CD8-positive, alpha-beta memory T cell (primary cell): ENCODE measurements at regions not wholly inside any gene's neighbourhood (a gene's known extent, or its start where the extent isn't known, plus 50 kb on each side); places are given as distances from the start of the nearest gene placed in this dataset.
"Not testable (repeated sequence)": the region's sequence is repeated elsewhere in the genome, so short reads cannot be mapped to it uniquely, and the experiment has no call there.

Experiments
- CTCF ChIA-PET: fragments of 350-600 bp; sonication (Branson Sonifier 250); formaldehyde crosslinking; loops from one replicate; lab custom pipeline; 2021; ENCODE audit warnings: antibody characterized with exemption; lab: Charles Lee
- POLR2A ChIA-PET: fragments of 350-600 bp; sonication (Branson Sonifier 250); formaldehyde crosslinking; loops from one replicate; lab custom pipeline; 2021; ENCODE audit warnings: antibody characterized with exemption; lab: Charles Lee
- DNase-seq, 5 donors: peaks; one replicate each; pipeline versions ENCODE4 v3.0.0 to v3.0.0-alpha.2; 2020 to 2022; ENCODE audit warnings: mixed read lengths in 1 of 5
- H3K27ac ChIP-seq: one replicate; pipeline ENCODE4 v1.7.0; 2013; ENCODE audit warnings: low read depth, mild to moderate bottlenecking, low read length, moderate library complexity
- H3K27me3 ChIP-seq: 2 replicates; pipeline ENCODE4 v1.7.0; 2013; ENCODE audit warnings: low read length, mild to moderate bottlenecking; ENCODE audit not compliant: insufficient read depth, poor library complexity, severe bottlenecking
- H3K36me3 ChIP-seq: 2 replicates; pipeline ENCODE4 v1.7.0; 2013; ENCODE audit warnings: mild to moderate bottlenecking, low read length, moderate library complexity; ENCODE audit not compliant: insufficient read depth
- H3K4me1 ChIP-seq: 2 replicates; pipeline ENCODE4 v1.7.0; 2013; ENCODE audit warnings: mild to moderate bottlenecking, low read length, moderate library complexity; ENCODE audit not compliant: insufficient read depth
- H3K4me3 ChIP-seq: 2 replicates; pipeline ENCODE4 v1.7.0; 2013; ENCODE audit warnings: mild to moderate bottlenecking, low read length
- H3K9me3 ChIP-seq: 2 replicates; pipeline ENCODE4 v1.7.0; 2013; ENCODE audit warnings: mild to moderate bottlenecking, low read length
- H3K27ac Mint-ChIP-seq, 8 donors: one replicate each; pipeline ENCODE4 v1.8.0; 2020 to 2021; ENCODE audit warnings: mixed read lengths in 8 of 8, mild to moderate bottlenecking in 6 of 8, inconsistent platforms in 3 of 8, moderate library complexity in 3 of 8
- H3K27me3 Mint-ChIP-seq, 2 donors: one replicate each; pipeline ENCODE4 v1.8.0; 2020 to 2021; ENCODE audit warnings: mixed read lengths in 2 of 2, mild to moderate bottlenecking in 1 of 2, moderate library complexity in 1 of 2
- H3K36me3 Mint-ChIP-seq, 3 donors: one replicate each; pipeline ENCODE4 v1.8.0; 2020 to 2021; ENCODE audit warnings: mixed read lengths in 3 of 3, inconsistent platforms in 1 of 3, mild to moderate bottlenecking in 1 of 3
- H3K4me1 Mint-ChIP-seq, 3 donors: one replicate each; pipeline ENCODE4 v1.8.0; 2020 to 2021; ENCODE audit warnings: mixed read lengths in 3 of 3, inconsistent platforms in 1 of 3, mild to moderate bottlenecking in 1 of 3
- H3K4me3 Mint-ChIP-seq, 7 donors: one replicate each; pipeline ENCODE4 v1.8.0; 2020 to 2021; ENCODE audit warnings: mixed read lengths in 7 of 7, mild to moderate bottlenecking in 6 of 7, moderate library complexity in 4 of 7, inconsistent platforms in 2 of 7
- H3K9me3 Mint-ChIP-seq, 5 donors: one replicate each; pipeline ENCODE4 v1.8.0; 2020 to 2022; ENCODE audit warnings: mixed read lengths in 5 of 5, mild to moderate bottlenecking in 3 of 5, moderate library complexity in 2 of 5, inconsistent platforms in 1 of 5

DNA sequence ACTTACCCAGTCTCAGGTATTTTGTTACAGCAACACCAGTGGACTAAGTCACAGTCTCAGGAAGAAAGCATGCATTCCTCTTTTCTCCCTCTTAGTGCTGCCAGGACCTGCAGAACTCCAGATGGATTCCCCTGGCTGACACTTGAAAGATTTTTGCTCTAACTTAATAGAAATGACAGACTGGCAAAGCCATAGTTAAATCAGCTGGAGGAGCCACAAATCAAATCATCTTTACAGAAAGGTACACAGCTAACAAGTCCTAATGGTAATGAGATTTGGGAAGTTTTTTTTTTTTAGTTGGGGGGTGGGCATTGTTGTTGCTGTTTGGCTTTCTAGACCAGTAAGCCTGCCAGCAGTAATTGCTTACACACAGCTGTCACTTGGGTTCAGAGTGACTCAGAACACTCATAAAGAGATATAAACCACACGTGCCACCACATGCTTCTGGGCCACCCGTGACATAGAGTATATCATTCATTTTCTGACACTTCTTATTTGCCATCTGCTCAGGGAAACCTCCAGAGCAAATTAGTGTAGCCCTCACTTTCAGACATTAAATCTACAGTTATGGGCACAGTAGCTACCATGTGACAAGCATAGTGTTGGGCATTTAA, 72.4 kb downstream of the FH start:
- DNase-seq: no peak
- Histone ChIP-seq H3K27ac (no peak overlapping the region), H3K4me3 (no peak overlapping the region), H3K4me1 (no peaks in the 10 kb centered on the region), H3K27me3 (no peaks in the 10 kb centered on the region), H3K9me3 (no peaks in the 10 kb centered on the region), H3K36me3 (no peaks in the 10 kb centered on the region)
- ChIA-PET CTCF (no interaction called here), POLR2A (no interaction called here)
- no peak overlapping the region for H3K4me3 Mint-ChIP-seq
- H3K4me1 Mint-ChIP-seq: peaks cover 0 to 5% (median 0%) of the 10 kb centered on the region in 3 donors
- peaks cover 0 to 1% of the 10 kb centered on the region in 2 donors for H3K27me3 Mint-ChIP-seq
- H3K27ac Mint-ChIP-seq: no peak overlapping the region
- H3K9me3 Mint-ChIP-seq: peaks cover 0 to 7% (median 3%) of the 10 kb centered on the region in 5 donors
- no peaks in the 10 kb centered on the region for H3K36me3 Mint-ChIP-seq

DNA sequence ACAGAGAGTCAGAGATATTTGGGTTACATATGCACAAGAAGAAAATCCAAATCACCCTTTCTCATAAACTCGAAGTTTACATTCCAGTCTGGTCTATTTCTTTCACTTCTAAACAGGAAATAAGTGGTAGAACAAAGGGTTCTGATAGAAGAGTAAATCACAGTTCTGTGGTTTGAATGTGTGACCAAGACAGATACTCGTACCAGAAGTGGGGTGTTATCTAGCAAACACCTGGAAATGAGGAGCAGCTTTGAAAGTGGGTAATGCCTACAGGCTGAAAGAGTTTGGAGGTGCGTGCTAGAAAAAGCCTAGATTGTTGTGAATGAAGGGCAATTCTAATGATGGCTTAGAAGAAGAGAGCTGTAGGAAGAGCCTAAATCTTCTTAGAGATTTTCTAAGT, 74.7 kb downstream of the FH start:
- CTCF ChIA-PET: no interaction called here
- H3K4me1 Mint-ChIP-seq: peaks cover 0 to 5% (median 0%) of the 10 kb centered on the region in 3 donors
- H3K27ac ChIP-seq: no peak overlapping the region
- H3K36me3 ChIP-seq: no peaks in the 10 kb centered on the region
- peak overlapping the region in 1 of 8 donors; percentile 84 for H3K27ac Mint-ChIP-seq
- DNase-seq: no peak
- H3K27me3 ChIP-seq: no peaks in the 10 kb centered on the region
- H3K9me3 Mint-ChIP-seq: peaks cover 0 to 7% (median 3%) of the 10 kb centered on the region in 5 donors
- no peak overlapping the region for H3K4me3 ChIP-seq
- H3K9me3 ChIP-seq: no peaks in the 10 kb centered on the region
- no peaks in the 10 kb centered on the region for H3K4me1 ChIP-seq
- POLR2A ChIA-PET: no interaction called here
- H3K27me3 Mint-ChIP-seq: peaks cover 1 to 6% of the 10 kb centered on the region in 2 donors
- no peak overlapping the region for H3K4me3 Mint-ChIP-seq
- no peaks in the 10 kb centered on the region for H3K36me3 Mint-ChIP-seq

DNA sequence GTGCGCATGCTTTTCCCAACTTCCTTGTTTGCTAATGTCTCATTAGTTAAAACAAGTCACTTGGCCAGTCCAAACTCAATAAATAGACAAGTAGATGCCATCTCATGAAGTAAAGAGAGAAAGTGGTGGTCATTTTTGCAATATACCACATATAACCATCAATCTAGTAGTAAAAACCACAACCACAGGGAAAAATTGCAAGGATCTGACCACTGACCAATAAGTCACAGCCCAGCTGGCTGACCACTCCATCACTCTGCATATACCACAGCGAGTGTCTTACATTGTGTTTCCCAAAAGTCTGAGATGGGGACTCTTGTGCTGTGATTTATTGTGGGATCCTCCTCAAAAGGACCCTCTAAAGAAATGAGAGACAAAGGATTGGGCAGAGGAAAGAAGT, 76.0 kb downstream of the FH start:
- CTCF ChIA-PET: no interaction called here
- Mint-ChIP-seq H3K27ac (no peak overlapping the region), H3K4me3 (no peak overlapping the region), H3K4me1 (peaks cover 0 to 5% (median 0%) of the 10 kb centered on the region in 3 donors), H3K36me3 (no peaks in the 10 kb centered on the region), H3K27me3 (peaks cover 1 to 8% of the 10 kb centered on the region in 2 donors), H3K9me3 (peaks cover 0 to 7% (median 3%) of the 10 kb centered on the region in 5 donors)
- Histone ChIP-seq H3K4me1 (no peaks in the 10 kb centered on the region), H3K4me3 (no peak overlapping the region), H3K27ac (no peak overlapping the region), H3K27me3 (no peaks in the 10 kb centered on the region), H3K36me3 (no peaks in the 10 kb centered on the region), H3K9me3 (no peaks in the 10 kb centered on the region)
- POLR2A ChIA-PET: no interaction called here
- no peak for DNase-seq

DNA sequence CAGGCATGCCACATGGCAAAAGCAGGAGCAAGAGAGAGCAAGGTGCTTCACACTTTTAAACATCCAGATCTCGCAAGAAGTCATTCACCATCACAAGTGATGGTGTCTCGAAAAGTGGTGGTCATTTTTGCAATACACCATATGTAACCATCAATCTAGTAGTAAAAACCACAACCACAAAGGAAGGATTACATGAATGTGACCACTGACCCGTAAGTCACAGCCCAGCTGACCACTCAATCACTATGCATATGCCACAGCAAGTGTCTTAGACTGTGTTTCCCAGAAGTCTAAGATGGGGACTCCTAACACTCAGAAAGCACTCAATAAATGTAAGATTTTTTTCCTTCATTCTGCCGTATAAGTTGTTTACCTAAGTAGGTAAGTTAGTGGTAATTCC, 76.9 kb downstream of the FH start:
- no peak overlapping the region for H3K27ac ChIP-seq
- POLR2A ChIA-PET: no interaction called here
- CTCF ChIA-PET: no interaction called here
- H3K4me1 ChIP-seq: no peaks in the 10 kb centered on the region
- H3K4me3 ChIP-seq: no peak overlapping the region
- peaks cover 1 to 8% of the 10 kb centered on the region in 2 donors for H3K27me3 Mint-ChIP-seq
- H3K9me3 ChIP-seq: no peaks in the 10 kb centered on the region
- peaks cover 0 to 7% (median 2%) of the 10 kb centered on the region in 5 donors for H3K9me3 Mint-ChIP-seq
- no peaks in the 10 kb centered on the region for H3K36me3 Mint-ChIP-seq
- no peak overlapping the region for H3K27ac Mint-ChIP-seq
- no peaks in the 10 kb centered on the region for H3K27me3 ChIP-seq
- H3K4me1 Mint-ChIP-seq: peaks cover 0 to 5% (median 0%) of the 10 kb centered on the region in 3 donors
- no peaks in the 10 kb centered on the region for H3K36me3 ChIP-seq
- no peak overlapping the region for H3K4me3 Mint-ChIP-seq
- DNase-seq: no peak

DNA sequence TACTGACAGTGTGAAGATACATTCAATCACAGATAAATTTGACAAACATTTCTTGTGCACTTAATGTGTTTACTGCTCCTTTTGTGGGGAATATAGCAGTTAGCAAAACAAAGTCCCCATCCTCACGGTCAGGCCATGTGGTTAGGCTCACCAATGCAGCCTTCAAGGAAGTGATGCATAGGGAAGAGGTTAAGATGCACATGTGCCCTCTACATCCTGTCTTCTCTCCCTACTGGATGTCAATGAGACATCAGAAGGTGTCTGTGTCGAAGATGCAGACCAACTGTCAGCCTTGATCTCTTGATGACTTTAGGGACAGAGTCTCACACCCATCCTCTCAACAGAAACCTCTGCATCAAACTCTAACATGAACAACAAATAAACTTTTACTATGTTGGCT, 78.7 kb downstream of the FH start:
- H3K27ac ChIP-seq: no peak overlapping the region
- ChIA-PET CTCF (no interaction called here), POLR2A (no interaction called here)
- H3K9me3 Mint-ChIP-seq: peaks cover 0 to 7% (median 2%) of the 10 kb centered on the region in 5 donors
- H3K4me1 ChIP-seq: no peaks in the 10 kb centered on the region
- peaks cover 1 to 8% of the 10 kb centered on the region in 2 donors for H3K27me3 Mint-ChIP-seq
- no peak overlapping the region for H3K4me3 Mint-ChIP-seq
- H3K4me1 Mint-ChIP-seq: peaks cover 0 to 5% (median 0%) of the 10 kb centered on the region in 3 donors
- H3K27me3 ChIP-seq: no peaks in the 10 kb centered on the region
- DNase-seq: no peak
- H3K36me3 ChIP-seq: no peaks in the 10 kb centered on the region
- H3K4me3 ChIP-seq: no peak overlapping the region
- no peaks in the 10 kb centered on the region for H3K36me3 Mint-ChIP-seq
- H3K9me3 ChIP-seq: no peaks in the 10 kb centered on the region
- H3K27ac Mint-ChIP-seq: no peak overlapping the region

DNA sequence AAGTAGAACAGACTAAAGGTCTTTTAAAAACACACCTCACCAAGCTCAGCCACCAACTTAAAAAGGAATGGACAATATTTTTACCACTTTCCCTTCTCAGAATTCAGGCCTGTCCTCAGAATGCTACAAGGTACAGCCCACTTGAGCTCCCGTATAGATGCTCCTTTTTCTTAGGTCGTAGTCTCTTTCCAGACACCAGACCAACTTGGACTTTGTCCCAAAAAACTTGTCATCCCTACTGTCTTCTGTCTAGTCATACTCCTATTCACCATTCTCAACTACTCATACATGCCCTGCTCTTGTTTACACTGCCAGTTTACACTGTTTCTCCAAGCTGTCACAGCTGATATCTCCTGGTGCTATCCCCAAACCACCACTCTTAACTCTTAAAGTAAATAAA, 80.9 kb downstream of the FH start:
- DNase-seq, H3K36me3 ChIP-seq, H3K36me3 Mint-ChIP-seq, H3K4me1 ChIP-seq, POLR2A ChIA-PET, H3K9me3 Mint-ChIP-seq, H3K4me1 Mint-ChIP-seq, H3K27me3 ChIP-seq, H3K27ac ChIP-seq, H3K27ac Mint-ChIP-seq, H3K9me3 ChIP-seq, H3K4me3 Mint-ChIP-seq, CTCF ChIA-PET, H3K4me3 ChIP-seq: not testable (repeated sequence)
- H3K27me3 Mint-ChIP-seq: peaks cover 4 to 15% of the 10 kb centered on the region in 2 donors

DNA sequence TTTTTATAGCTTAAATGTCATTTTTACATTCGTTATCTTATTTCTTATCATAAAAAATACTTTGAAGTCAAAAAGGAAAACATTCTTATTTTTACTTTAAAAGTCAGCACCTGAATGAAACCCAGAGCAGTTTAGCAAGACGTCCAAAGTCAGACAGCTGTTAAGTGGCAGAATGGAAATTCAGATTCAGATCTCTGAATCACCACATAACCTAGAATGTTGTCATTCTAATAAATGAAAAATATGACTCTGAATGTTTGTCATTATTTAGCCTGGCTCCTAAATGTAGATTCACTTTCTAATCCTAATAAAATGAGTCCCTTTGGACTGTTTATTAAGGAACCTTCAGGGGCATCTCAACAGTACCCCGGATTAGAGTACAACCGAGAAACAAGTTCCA, 75.2 kb upstream of the RGS7 start:
- no peaks in the 10 kb centered on the region for H3K4me1 ChIP-seq
- H3K36me3 ChIP-seq: no peaks in the 10 kb centered on the region
- Mint-ChIP-seq H3K27ac (peak overlapping the region in 1 of 8 donors; percentile 33), H3K4me3 (no peak overlapping the region), H3K27me3 (peaks cover 3 to 31% of the 10 kb centered on the region in 2 donors), H3K9me3 (peaks cover 0 to 6% (median 3%) of the 10 kb centered on the region in 5 donors), H3K4me1 (no peaks in the 10 kb centered on the region), H3K36me3 (no peaks in the 10 kb centered on the region)
- H3K27me3 ChIP-seq: no peaks in the 10 kb centered on the region
- H3K9me3 ChIP-seq: no peaks in the 10 kb centered on the region
- H3K4me3 ChIP-seq: no peak overlapping the region
- no peak overlapping the region for H3K27ac ChIP-seq
- POLR2A ChIA-PET: no interaction called here
- CTCF ChIA-PET: no interaction called here
- DNase-seq: no peak

DNA sequence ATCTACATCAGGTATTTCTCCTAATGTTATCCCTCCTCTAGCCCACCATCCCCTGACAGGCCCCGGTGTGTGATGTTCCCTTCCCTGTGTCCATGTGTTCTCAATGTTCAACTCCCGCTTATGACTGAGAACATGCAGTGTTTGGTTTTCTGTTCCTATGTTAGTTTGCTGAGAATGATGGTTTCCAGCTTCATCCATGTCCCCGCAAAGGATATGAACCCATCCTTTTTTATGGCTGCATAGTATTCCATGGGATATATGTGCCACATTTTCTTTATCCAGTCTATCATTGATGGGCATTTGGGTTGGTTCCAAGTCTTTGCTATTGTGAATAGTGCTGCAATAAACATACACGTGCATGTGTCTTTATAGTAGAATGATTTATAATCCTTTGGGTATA, 68.1 kb upstream of the RGS7 start:
- Mint-ChIP-seq H3K27me3 (peaks cover 29 to 62% of the 10 kb centered on the region in 2 donors), H3K4me3 (peak overlapping the region in 4 of 7 donors; percentile 17 to 57 (median 42)), H3K4me1 (peaks cover 0 to 12% (median 5%) of the 10 kb centered on the region in 3 donors)
- H3K4me1 ChIP-seq, H3K27ac Mint-ChIP-seq, H3K27me3 ChIP-seq, H3K27ac ChIP-seq, H3K36me3 Mint-ChIP-seq, POLR2A ChIA-PET, DNase-seq, H3K36me3 ChIP-seq, H3K9me3 Mint-ChIP-seq, H3K9me3 ChIP-seq, CTCF ChIA-PET, H3K4me3 ChIP-seq: not testable (repeated sequence)
